Peyer's patch (tissue), 4 donors: ENCODE measurements at regions not wholly inside any gene's neighbourhood (a gene's known extent, or its start where the extent isn't known, plus 50 kb on each side); places are given as distances from the start of the nearest gene placed in this dataset.

Experiments
- DNase-seq, 3 donors: peaks; one replicate each; pipeline ENCODE4 v3.0.0-alpha.2; 2017 to 2019
- H3K27ac ChIP-seq, 4 donors: fragments of 200-600 bp; sonication (generic); one replicate each; pipeline ENCODE4 v1.5.1; 2016 to 2019
- H3K27me3 ChIP-seq, 2 donors: fragments of 200-600 bp; sonication (generic); one replicate each; pipeline ENCODE4 v1.5.1; 2019
- H3K36me3 ChIP-seq, 3 donors: fragments of 200-600 bp; sonication (generic); one replicate each; pipeline ENCODE4 v1.5.1; 2016 to 2019
- H3K4me1 ChIP-seq, 4 donors: fragments of 200-600 bp; sonication (generic); one replicate each; pipeline ENCODE4 v1.5.1; 2016 to 2019
- H3K4me3 ChIP-seq, 4 donors: fragments of 200-600 bp; sonication (generic); 1 replicate in 3 of 4; 2 replicates in 1 of 4; pipeline ENCODE4 v1.5.1; 2016 to 2019; ENCODE audit warnings: mild to moderate bottlenecking in 1 of 4
- H3K9me3 ChIP-seq, 4 donors: fragments of 200-600 bp; sonication (generic); one replicate each; pipeline ENCODE4 v1.5.1; 2016 to 2019; ENCODE audit warnings: mild to moderate bottlenecking in 1 of 4
- CTCF ChIP-seq, 6 experiments: fragments of 450-650 bp in 4 of 6; fragments of 200-600 bp in 2 of 6; sonication (generic) in 1 of 6; IDR thresholded peaks; one replicate each; pipeline ENCODE4 v1.5.1; 2017 to 2019; ENCODE audit warnings: antibody characterized with exemption in 6 of 6, mild to moderate bottlenecking in 3 of 6, moderate library complexity in 1 of 6
- POLR2A ChIP-seq, 2 donors: fragments of 450-650 bp; IDR thresholded peaks; one replicate each; pipeline ENCODE4 v1.5.1; 2017; ENCODE audit warnings: antibody characterized with exemption in 2 of 2, mild to moderate bottlenecking in 2 of 2, moderate library complexity in 2 of 2
- small RNA-seq, 2 donors: library from RNA; depleted of rRNA; stranded (forward); fragments of <200 nt; gene quantifications; one replicate each; pipeline ENCODE3, GENCODE V24; 2016

- Histone ChIP-seq H3K36me3 (no peaks in the 10 kb centered on the region), H3K4me1 (no peaks in the 10 kb centered on the region), H3K27ac (no peak overlapping the region), H3K4me3 (no peak overlapping the region), H3K27me3 (no peaks in the 10 kb centered on the region), H3K9me3 (no peaks in the 10 kb centered on the region)
- no peak for DNase-seq
- TF ChIP-seq CTCF (IDR thresholded peaks at IDR 0.05) (no peak), POLR2A (IDR thresholded peaks at IDR 0.05) (no peak)
Observed at GRCh38 chr11:13899603-13900002, 62.9 kb upstream of the SPON1 start.

GRCh38 chr11:13902523-13902922 is 60.0 kb upstream of the SPON1 start:
- H3K4me1 ChIP-seq = no peaks in the 10 kb centered on the region
- H3K4me3 ChIP-seq = no peak overlapping the region
- TF ChIP-seq POLR2A (IDR thresholded peaks at IDR 0.05) (no peak), CTCF (IDR thresholded peaks at IDR 0.05) (no peak)
- no peaks in the 10 kb centered on the region for H3K36me3 ChIP-seq
- no peaks in the 10 kb centered on the region for H3K27me3 ChIP-seq
- no peaks in the 10 kb centered on the region for H3K9me3 ChIP-seq
- DNase-seq = no peak
- H3K27ac ChIP-seq = no peak overlapping the region

GRCh38 chr11:13905137-13905781 is 57.3 kb upstream of the SPON1 start:
- Histone ChIP-seq H3K27me3 (no peaks in the 10 kb centered on the region), H3K36me3 (no peaks in the 10 kb centered on the region), H3K4me3 (no peak overlapping the region), H3K27ac (no peak overlapping the region), H3K9me3 (no peaks in the 10 kb centered on the region), H3K4me1 (no peaks in the 10 kb centered on the region)
- TF ChIP-seq CTCF (IDR thresholded peaks at IDR 0.05) (no peak), POLR2A (IDR thresholded peaks at IDR 0.05) (no peak)
- DNase-seq = no peak

- TF ChIP-seq CTCF (IDR thresholded peaks at IDR 0.05) = no peak
- no peak for TF ChIP-seq POLR2A (IDR thresholded peaks at IDR 0.05)
- Histone ChIP-seq H3K27ac (no peak overlapping the region), H3K4me1 (no peaks in the 10 kb centered on the region), H3K9me3 (no peaks in the 10 kb centered on the region), H3K4me3 (no peak overlapping the region), H3K36me3 (no peaks in the 10 kb centered on the region), H3K27me3 (no peaks in the 10 kb centered on the region)
- DNase-seq = no peak
Observed at GRCh38 chr11:13907678-13908077, 54.8 kb upstream of the SPON1 start.

GRCh38 chr11:13908535-13908934 is 54.0 kb upstream of the SPON1 start:
- no peaks in the 10 kb centered on the region for H3K4me1 ChIP-seq
- H3K9me3 ChIP-seq = no peaks in the 10 kb centered on the region
- no peak for DNase-seq
- no peaks in the 10 kb centered on the region for H3K27me3 ChIP-seq
- H3K4me3 ChIP-seq = no peak overlapping the region
- H3K36me3 ChIP-seq = no peaks in the 10 kb centered on the region
- no peak for TF ChIP-seq POLR2A (IDR thresholded peaks at IDR 0.05)
- TF ChIP-seq CTCF (IDR thresholded peaks at IDR 0.05) = no peak
- no peak overlapping the region for H3K27ac ChIP-seq

Small RNA genes in the stretch of these regions (small RNA-seq; reads per million reads assigned to genes)
- 0 reads per million in 2 donors for gene RNA5SP331
